ENCODE measurements at regions not wholly inside any gene's neighbourhood (a gene's known extent, or its start where the extent isn't known, plus 50 kb on each side); places are given as distances from the start of the nearest gene placed in this dataset.

DNA sequence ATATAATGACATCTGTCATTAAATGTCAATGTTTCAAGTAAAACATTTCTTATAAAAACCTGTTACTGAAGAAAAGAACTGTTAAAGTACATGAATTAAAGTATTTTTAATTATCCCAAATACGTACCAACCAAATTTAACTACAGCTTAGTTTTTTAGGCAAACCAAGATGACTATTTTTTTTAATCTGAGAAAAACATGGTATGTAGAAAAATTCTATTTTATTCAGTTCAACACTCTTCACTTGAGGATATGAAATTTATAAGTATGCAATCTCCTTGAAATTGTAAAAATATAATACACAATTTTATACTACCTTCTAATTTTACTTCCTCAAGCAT lies 75.3 kb upstream of the IFNE start:
- Histone ChIP-seq H3K36me3 (ENCODE audit: control insufficient read depth in 2 of 3, insufficient read depth in 3 of 3, low read length in 3 of 3) (no peaks in the 10 kb centered on the region), H3K4me3 (ENCODE audit: low read length in 3 of 3) (no peak overlapping the region), H3K9ac (ENCODE audit: low read length in 3 of 3) (no peak overlapping the region), H3K9me3 (ENCODE audit: control insufficient read depth in 2 of 3, insufficient read depth in 1 of 3, low read length in 3 of 3) (no peaks in the 10 kb centered on the region), H3K4me1 (ENCODE audit: control insufficient read depth in 2 of 3, insufficient read depth in 2 of 3, low read depth in 1 of 3, low read length in 3 of 3) (peaks cover 0 to 5% (median 0%) of the 10 kb centered on the region in 3 donors), H3K27me3 (ENCODE audit: control insufficient read depth, insufficient read depth, low read length) (peaks cover 24% of the 10 kb centered on the region), H3K27ac (ENCODE audit: low read depth in 2 of 2, low read length in 2 of 2) (no peak overlapping the region)
- TF ChIP-seq, protein P1, sequence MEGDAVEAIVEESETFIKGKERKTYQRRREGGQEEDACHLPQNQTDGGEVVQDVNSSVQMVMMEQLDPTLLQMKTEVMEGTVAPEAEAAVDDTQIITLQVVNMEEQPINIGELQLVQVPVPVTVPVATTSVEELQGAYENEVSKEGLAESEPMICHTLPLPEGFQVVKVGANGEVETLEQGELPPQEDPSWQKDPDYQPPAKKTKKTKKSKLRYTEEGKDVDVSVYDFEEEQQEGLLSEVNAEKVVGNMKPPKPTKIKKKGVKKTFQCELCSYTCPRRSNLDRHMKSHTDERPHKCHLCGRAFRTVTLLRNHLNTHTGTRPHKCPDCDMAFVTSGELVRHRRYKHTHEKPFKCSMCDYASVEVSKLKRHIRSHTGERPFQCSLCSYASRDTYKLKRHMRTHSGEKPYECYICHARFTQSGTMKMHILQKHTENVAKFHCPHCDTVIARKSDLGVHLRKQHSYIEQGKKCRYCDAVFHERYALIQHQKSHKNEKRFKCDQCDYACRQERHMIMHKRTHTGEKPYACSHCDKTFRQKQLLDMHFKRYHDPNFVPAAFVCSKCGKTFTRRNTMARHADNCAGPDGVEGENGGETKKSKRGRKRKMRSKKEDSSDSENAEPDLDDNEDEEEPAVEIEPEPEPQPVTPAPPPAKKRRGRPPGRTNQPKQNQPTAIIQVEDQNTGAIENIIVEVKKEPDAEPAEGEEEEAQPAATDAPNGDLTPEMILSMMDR (IDR thresholded peaks at IDR 0.05; ENCODE audit: borderline replicate concordance, extremely low read depth, insufficient read depth), result no peak
- FAIRE-seq (no peak), DNase-seq (no peak)
- intact Hi-C loops (cut with DNase I), result no loop called here

DNA sequence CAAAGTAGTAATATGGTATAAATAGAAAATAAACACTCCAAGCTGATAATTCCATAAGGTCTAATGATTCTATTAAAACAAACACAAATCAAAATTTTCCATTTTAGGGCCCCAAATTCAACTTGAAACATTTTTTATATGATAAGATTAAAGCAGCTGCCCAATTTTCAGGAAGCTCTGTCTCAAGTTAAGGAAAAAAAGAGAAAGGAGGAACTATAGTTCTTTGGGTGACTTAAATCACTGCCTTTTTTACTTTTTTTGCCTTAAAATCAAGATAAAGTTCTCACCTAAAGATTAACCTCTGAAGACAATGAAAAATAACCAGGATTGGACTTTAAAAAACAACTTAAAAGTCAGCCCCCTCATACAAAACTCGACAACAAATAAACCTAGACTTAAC lies 76.0 kb upstream of the IFNE start:
- no peak overlapping the region for H3K9ac ChIP-seq (ENCODE audit: low read length in 3 of 3)
- TF ChIP-seq, protein P1 (IDR thresholded peaks at IDR 0.05; ENCODE audit: borderline replicate concordance, extremely low read depth, insufficient read depth), result no peak

DNA sequence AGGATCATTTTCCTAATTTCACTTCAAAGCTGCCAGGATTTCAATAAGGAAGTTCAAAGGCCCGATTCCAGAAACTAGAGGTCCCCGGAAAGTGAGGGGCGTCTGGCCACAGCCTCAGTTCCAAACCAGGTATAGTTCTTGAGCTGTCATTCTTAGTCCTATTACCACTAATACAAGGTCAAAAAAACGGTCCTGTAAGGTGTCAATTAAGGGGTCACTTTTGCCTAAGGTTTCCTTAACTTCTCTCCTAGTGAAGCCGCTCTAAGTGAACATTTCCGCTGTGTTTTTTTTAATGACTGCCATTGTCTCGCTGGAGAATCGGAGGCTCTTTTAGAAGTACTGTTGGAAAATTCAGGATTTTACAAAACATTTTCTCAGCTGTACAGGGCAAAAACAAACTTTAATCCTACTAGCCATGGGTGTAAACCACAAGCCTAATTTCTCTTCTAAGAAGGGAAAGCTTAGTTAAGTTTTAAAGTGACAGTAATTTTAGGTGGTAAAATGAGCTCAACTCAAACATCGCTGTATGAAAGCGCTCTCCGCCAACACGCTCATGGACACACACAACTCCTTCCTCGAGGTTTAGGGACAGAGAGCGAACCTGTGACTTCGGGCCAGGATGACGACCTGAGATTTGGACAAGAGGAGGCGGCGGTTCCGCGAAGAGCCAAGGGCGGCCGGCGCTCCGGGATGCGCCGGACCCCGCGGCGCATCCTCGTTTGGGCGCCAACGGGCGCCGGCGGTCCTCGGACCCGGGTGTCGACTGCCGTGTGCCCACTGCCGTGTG lies 76.7 kb upstream of the IFNE start:
- Histone ChIP-seq H3K27ac (ENCODE audit: low read depth in 2 of 2, low read length in 2 of 2) (peak overlapping the region in 1 of 2 donors; percentile 53), H3K27me3 (ENCODE audit: control insufficient read depth, insufficient read depth, low read length) (peaks cover 24% of the 10 kb centered on the region), H3K9ac (ENCODE audit: low read length in 3 of 3) (no peak overlapping the region), H3K4me1 (ENCODE audit: control insufficient read depth in 2 of 3, insufficient read depth in 2 of 3, low read depth in 1 of 3, low read length in 3 of 3) (peaks cover 0 to 5% (median 0%) of the 10 kb centered on the region in 3 donors), H3K9me3 (ENCODE audit: control insufficient read depth in 2 of 3, insufficient read depth in 1 of 3, low read length in 3 of 3) (no peaks in the 10 kb centered on the region), H3K4me3 (ENCODE audit: low read length in 3 of 3) (peak overlapping the region; percentile 38 to 64 (median 61)), H3K36me3 (ENCODE audit: control insufficient read depth in 2 of 3, insufficient read depth in 3 of 3, low read length in 3 of 3) (no peaks in the 10 kb centered on the region)
- FAIRE-seq (no peak), DNase-seq (peak in 4 of 5 donors; percentile 23 to 69 (median 31))
- TF ChIP-seq, protein P1 (IDR thresholded peaks at IDR 0.05; ENCODE audit: borderline replicate concordance, extremely low read depth, insufficient read depth), result no peak
- intact Hi-C loops (cut with DNase I), result no loop called here

More for the DNA sequence above, 76.0 kb upstream of the IFNE start:
- intact Hi-C loops (cut with DNase I), result no loop called here
- no peak overlapping the region for H3K4me3 ChIP-seq (ENCODE audit: low read length in 3 of 3)
- DNase-seq (no peak), FAIRE-seq (no peak)
- H3K4me1 ChIP-seq (ENCODE audit: control insufficient read depth in 2 of 3, insufficient read depth in 2 of 3, low read depth in 1 of 3, low read length in 3 of 3), result peaks cover 0 to 5% (median 0%) of the 10 kb centered on the region in 3 donors
- peaks cover 24% of the 10 kb centered on the region for H3K27me3 ChIP-seq (ENCODE audit: control insufficient read depth, insufficient read depth, low read length)
- H3K36me3 ChIP-seq (ENCODE audit: control insufficient read depth in 2 of 3, insufficient read depth in 3 of 3, low read length in 3 of 3), result no peaks in the 10 kb centered on the region
- no peak overlapping the region for H3K27ac ChIP-seq (ENCODE audit: low read depth in 2 of 2, low read length in 2 of 2)
- no peaks in the 10 kb centered on the region for H3K9me3 ChIP-seq (ENCODE audit: control insufficient read depth in 2 of 3, insufficient read depth in 1 of 3, low read length in 3 of 3)

All from kidney (tissue), 13 donors.